Skin of body (tissue), 1 donor: ENCODE measurements at regions not wholly inside any gene's neighbourhood (a gene's known extent, or its start where the extent isn't known, plus 50 kb on each side); places are given as distances from the start of the nearest gene placed in this dataset.
A peak's percentile ranks its signal among the peaks of the same experiment; 100 is the strongest.

Experiments used
- DNase-seq: peaks from one replicate; lab custom pipeline; 2025; lab: John Stamatoyannopoulos, UW

DNA sequence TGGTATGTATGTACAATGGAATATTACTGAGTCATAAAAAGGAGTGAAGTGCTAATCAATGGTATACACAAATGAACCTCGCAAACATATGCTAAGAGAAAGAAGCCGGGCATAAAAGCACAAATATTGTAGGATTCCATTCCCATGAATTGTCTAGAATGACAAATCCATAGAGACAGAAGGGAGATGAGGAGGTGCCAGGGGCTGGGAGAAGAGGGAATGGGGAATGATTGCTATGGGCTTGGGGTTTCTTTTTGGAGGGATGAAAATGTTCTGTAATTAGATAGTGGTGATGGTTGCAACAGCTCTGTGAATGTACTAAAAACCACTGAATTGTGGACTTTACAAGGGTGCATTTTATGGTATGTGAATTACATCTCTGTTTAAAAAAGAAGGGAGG is 73.5 kb downstream of the GLI2 start:
- no peak for DNase-seq

- DNase-seq: no peak
Observed at GRCh38 chr2:120809609-120810440, 74.2 kb downstream of the GLI2 start.

- no peak for DNase-seq
Observed at GRCh38 chr2:120810639-120811038, 75.0 kb downstream of the GLI2 start.

DNA sequence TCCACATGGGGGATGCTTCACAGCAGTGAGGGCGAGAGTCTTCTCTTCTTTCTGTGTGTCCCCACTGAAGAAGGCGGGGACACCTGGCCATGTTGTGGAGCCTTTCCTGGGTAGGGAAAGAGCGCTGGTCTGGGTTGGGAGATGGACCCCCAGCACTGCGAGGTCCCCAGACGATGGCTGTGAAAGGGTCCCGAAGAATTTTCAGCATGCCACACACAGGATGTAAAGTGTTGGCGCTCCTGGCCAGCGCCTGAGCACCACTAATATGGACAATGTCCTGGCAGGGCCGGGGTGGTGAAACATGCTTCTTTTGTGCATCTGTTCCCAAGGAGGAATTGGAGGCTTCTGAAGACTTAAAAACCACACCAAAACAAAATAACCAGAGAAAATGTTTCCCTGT is 77.2 kb downstream of the GLI2 start:
- no peak for DNase-seq

DNA sequence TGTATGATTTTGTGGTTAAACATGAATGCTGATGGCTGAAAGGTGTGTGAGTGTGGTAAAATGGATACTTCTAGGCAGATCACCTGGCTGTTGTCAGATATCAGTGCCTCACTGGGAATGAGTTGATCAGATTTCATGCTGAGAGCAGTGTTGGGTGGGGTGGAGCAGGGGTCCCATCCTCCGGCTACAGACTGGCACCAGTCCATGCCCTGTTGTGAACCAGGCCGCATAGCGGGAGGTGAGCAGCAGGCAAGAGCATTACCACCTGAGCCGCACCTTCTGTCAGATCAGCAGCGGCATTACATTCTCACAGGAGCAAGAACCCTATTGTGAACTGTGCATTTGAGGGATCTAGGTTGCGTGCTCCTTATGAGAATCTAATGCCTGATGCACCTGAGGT is 78.7 kb downstream of the GLI2 start:
- no peak for DNase-seq

GRCh38 chr2:120815292-120815691 is 79.6 kb downstream of the GLI2 start:
- no peak for DNase-seq

DNA sequence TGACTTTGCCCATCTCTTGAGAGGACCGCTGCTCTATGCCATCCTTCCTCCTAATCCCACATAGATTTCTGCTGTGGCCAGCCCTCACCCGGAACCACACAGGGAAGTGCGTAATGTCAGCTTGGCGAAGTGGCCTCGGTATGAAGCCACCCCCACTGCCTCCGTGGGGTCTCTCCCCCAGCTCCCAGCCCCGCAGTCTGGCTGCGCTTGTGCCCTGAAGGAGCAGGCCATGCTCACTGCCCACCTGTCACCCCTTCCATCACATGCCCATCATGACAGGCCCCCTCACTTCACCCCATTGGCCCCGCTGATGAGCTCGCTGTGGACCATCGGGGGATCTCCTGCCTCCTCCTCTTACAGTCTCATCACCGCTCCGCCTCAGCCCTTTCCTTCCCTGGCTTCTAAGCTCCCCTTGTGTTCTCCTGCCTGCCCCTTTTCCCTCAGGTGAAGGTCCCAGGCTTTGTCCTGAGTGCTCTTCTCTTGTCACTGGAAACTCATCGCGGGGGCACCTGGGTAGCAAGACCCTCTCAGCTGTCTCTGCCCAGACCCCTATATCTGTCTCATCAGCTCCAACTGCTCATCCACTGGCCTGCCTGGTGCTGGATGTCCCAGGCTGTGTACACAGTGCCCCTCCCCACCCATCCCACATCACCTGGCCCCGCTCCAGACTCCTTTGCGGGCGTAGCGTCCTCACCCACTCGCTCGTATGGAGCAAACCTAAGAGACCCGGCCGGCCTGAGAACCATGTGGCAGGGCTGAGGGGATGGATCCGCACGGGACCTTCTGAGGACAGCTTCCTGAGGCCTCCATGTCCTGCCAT is 81.7 kb downstream of the GLI2 start:
- no peak for DNase-seq

- DNase-seq: no peak
Observed at GRCh38 chr2:120817956-120818325, 82.3 kb downstream of the GLI2 start.

- no peak for DNase-seq
Observed at GRCh38 chr2:120818441-120818920, 82.8 kb downstream of the GLI2 start.

DNA sequence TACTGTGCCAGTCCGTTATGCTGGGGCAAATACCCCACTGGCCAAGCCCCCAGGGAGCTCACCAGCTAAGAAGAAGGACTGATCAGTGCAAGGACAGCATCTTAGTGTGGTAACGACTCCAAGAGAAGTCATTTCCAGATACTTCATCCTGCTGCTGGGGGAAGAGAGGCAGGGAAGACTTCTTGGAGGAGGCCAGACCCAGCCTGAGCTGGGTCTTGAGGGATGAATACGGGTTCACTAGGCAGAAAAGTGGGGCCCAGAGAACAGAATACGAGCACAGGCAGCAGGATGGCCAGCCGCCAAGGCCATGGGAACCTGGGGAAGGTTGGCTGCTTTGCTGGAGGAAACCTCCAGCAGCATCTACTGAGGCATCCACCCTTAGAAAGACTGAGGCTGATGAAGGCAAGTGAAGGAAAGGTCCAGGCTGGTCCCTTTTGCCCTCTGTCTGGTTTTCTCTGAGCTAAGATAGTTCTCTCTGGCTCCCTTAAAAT is 84.1 kb downstream of the GLI2 start:
- DNase-seq: no peak

DNA sequence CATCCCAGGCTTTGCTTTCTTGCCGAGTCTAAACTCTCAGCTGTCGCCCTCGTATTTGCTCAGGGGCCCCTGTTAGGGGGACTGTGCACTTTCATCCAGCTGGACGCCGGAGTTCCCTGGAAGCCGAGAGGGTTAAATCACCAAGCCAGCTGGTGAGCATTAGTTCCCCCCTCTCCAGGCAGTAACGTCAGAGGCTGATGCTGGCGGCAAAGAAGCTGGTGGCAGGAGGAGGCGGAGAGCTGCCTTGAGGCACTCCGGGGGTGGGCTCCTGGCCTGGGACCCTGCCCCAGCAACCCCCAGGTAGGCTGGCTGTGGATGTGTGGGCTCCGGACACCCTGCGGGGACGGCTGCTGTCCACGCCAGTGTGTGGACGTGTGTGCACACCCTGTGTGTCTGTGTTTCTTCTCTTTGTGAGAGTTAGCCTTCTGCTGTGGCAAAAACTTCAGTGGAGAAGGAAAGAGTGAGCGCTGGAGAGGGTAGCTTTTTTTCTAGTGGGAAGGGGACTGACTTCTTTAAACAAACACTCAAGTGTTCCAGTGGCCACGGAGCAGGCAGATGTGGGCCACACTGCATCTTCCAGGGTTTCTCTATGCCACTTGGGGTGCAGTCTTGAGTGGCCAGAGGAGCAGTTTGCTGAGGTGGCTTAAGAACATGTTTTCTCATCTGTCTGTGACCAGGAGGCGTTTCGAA is 84.7 kb downstream of the GLI2 start:
- DNase-seq: peak; percentile 79

DNA sequence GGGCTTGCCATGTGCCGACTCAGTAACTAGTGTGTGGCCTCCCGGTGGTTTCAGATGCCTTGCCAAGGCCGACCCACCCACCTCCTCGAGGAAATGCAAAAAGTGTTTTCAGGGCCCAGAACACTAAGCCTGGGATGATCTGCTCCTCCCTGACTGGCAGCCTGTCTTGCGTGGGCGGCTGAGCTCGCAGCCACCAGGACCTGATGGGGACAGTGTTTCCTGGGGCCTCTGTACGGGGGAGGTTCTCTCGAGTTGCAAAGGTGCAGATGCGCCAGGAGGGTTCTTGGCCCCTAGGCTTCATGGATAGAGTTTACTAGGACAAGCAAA is 85.2 kb downstream of the GLI2 start:
- no peak for DNase-seq

DNA sequence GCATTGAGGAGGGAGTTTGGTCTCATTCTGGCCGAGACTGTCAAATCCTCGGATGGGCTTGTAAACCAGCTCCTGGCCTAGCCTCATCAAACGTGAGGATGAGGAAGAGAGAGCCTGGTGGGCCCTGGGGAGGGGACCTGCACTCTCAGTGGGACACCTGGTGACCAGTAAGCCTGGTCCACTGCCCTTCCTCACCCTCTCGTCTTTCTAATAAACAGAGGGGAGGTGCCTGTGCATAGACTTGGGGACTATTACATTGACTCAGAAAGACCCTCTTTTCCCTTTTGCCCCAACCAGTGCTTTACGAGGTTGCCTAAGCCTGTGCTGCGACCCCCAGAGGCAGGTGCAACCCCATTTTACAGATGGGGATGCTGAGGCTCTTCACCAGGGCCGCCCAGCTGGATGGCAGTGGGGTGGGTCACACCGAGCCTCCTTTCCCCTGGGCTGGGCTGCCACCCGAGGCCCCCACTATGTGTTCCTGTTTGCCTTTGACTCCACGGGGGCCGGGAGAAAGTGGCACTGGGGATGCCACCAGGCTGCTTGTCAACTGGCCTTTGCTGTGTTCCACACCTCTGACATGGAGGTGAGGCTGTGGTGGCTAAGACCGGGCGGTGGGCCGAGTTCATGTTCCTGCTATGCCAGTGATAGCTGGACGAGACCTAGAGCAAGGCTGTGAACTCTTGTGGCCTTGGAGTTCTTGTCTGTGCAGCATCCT is 85.9 kb downstream of the GLI2 start:
- no peak for DNase-seq

GRCh38 chr2:120822933-120823332 is 87.3 kb downstream of the GLI2 start:
- no peak for DNase-seq

GRCh38 chr2:120823551-120823950 is 87.9 kb downstream of the GLI2 start:
- no peak for DNase-seq

- DNase-seq: no peak
Observed at GRCh38 chr2:120824246-120824645, 88.6 kb downstream of the GLI2 start.

- peak; percentile 74 for DNase-seq
Observed at GRCh38 chr2:120825370-120826259, 89.9 kb downstream of the GLI2 start.

GRCh38 chr2:120826260-120826648 is 90.6 kb downstream of the GLI2 start:
- DNase-seq: no peak

- no peak for DNase-seq
Observed at GRCh38 chr2:120826716-120827410, 91.2 kb downstream of the GLI2 start.

GRCh38 chr2:120828066-120828465 is 92.4 kb downstream of the GLI2 start:
- DNase-seq: no peak
